K562 (cell line): ENCODE measurements at regions not wholly inside any gene's neighbourhood (a gene's known extent, or its start where the extent isn't known, plus 50 kb on each side); places are given as distances from the start of the nearest gene placed in this dataset.

Experiments used
- ARID2 ChIP-seq: fragments of 450-650 bp; IDR thresholded peaks from 2 replicates; pipeline ENCODE4 v1.6.1; 2017; ENCODE audit warnings: antibody characterized with exemption, mild to moderate bottlenecking
- BMI1 ChIP-seq: fragments of 150-350 bp; IDR thresholded peaks from 2 replicates; pipeline ENCODE4 v1.6.1; 2014; ENCODE audit warnings: low read length
- POLR2A ChIP-seq: fragments of 450-650 bp; conservative IDR thresholded peaks from 2 replicates; pipeline ENCODE4 v1.6.1; 2016
- ZBTB9 ChIP-seq: fragments of 450-650 bp; formaldehyde crosslinking; IDR thresholded peaks from 2 replicates; pipeline ENCODE4 v1.4.0; 2020; ENCODE audit warnings: mild to moderate bottlenecking, moderate library complexity

- TF ChIP-seq ARID2, result no peak
- TF ChIP-seq ZBTB9 (CRISPR knock-in tag), result no peak
- no peak for TF ChIP-seq BMI1
- TF ChIP-seq POLR2A, result no peak
Measured at GRCh38 chr4:97140545-97140944, 1002.7 kb downstream of the STPG2 start.
